GM18870 (cell line): ENCODE measurements at regions not wholly inside any gene's neighbourhood (a gene's known extent, or its start where the extent isn't known, plus 50 kb on each side); places are given as distances from the start of the nearest gene placed in this dataset.

ENCODE experiments used
- ATAC-seq: cut with Tn5 transposase; IDR thresholded peaks from one replicate; pipeline ENCODE4 v1.9.1; 2021; ENCODE audit warnings: moderate library complexity; ENCODE audit not compliant: unreplicated experiment

DNA sequence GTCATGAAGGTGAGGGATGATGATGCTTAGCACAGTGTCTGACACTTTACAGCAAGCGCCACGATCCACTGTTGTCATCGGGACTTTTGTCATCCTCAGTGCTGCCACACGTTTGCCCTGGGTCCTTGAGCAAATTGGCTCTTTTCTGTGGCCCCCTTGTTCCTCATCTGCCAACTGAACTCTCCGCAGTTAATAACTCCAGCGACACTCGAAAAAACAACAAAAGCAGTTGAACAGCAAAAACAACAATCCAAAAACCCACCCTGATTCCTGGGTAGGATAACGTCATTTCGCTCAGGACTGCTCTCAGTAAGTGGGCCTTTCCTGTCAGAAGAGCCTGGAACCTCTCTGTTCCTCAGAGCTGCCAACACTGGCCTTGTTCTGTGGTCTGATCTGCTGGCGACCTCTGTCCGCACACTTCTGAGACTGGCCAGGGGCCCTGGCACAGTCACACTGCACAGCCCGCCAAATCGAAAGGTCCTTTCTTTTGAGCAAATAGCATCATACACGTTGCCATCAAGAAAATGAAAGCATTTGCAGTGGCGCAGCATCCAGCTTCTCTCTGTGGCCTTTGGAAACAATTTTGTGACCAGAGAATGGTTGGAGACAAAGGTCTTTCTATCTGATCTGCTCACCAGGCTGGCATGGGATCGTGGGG is 79.9 kb upstream of the SYT13 start:
- ATAC-seq, result no peak

DNA sequence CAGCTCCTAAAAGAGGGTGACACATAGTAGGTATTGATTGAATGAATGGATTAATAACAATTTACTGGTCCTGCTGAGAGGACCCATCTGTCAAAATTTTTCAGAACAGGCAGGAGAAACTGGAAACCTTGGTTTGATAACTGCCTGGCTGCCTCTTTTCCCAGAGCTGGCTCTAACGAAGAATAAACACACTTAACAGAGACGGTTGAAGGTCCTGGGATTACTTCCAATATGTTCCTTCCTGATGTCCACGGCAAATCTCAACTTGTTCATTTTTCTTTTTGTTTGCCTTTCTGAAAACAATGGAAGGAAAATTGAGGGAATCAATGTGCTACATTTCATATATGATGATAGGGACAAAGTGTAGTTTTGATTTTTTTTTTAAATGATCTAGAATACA is 76.5 kb upstream of the SYT13 start:
- no peak for ATAC-seq

DNA sequence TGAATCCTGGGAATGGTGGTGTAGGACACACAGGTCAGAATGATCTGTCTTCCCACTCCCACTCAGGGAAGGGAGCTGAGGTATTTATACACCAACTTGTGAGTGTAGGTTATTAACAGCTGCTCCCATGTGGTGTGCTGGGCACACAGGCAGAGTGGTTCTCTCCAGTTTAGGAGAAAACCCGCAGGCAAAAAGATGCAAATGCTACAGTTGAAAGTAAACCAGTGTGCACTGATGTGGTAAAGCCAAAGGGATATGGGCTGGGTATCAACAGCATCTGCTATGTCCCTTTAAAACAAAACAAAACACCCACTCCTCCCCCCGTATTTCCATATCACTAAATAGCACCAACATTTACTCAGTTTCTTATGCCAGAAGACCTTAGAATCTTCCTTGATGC is 75.4 kb upstream of the SYT13 start:
- ATAC-seq, result no peak

DNA sequence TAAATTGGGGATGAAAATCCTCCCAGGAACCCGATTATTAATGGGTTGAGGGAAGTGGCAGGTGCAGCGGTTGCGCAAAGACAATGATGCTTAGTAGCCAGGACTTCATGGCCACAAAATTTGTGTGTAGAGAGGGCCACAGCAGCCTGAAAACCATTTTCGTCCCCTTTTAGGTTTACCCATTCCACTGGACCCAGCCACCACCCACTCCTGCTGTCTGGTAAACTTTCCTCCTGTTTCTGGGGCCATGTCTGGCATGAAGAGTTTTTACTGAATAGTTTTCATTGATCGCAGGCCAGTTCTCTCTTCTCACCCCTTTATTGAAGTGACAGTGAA is 69.5 kb upstream of the SYT13 start:
- ATAC-seq, result no peak

DNA sequence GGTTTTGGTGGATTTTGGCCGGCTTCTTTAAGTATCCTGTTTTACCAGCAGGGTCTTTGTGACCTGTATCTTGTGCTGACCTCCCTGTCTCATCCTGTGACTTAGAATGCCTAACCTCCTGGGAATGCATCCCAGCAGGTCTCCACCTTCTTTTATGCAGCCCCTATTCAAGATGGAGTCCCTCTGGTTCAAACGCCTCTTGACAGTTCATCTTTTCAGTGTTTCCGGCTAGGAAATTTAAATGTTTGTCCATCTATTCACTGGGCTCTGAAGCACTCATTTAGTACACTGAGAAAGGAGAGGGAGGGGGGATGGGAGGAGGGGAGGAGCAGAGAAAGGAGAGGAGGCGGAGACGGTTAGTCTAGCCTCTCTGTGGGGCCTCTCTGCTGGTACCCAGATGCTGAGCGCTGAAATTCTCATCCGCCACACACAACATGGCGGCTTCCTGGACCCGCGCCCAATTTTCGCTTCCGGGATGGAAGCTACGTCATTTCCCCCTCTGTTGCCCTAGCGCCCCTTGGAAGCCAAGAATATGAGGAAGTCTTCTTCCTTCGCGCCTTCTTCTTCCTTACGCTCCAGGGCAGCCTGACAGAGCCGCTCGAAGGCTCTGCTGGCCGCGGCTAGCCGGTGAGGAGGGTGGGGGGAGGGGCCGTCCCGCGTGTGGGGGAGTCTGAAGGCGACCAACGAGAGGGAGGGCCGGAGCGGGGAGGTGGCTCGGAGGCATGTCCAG is 69.0 kb upstream of the SYT13 start:
- no peak for ATAC-seq

DNA sequence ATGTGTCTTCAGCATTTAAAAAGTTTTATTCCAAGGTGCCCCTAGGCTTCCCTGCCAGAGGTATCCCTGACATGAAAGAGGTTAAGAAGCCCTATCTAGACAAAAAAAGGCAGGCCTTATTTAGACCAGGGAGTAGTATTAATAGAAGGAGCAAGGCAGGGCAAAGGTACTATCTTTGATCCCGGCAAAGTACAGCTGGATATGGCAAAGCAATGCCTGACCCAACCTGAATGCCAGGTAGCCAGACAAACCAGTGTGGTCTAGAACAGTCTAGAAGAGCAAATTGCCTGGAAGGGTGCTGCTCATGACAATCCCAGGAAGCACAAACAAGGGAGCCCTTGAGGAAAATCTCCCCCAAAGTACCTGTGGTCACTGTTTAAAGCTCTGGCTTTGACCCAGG is 62.6 kb upstream of the SYT13 start:
- ATAC-seq, result no peak

DNA sequence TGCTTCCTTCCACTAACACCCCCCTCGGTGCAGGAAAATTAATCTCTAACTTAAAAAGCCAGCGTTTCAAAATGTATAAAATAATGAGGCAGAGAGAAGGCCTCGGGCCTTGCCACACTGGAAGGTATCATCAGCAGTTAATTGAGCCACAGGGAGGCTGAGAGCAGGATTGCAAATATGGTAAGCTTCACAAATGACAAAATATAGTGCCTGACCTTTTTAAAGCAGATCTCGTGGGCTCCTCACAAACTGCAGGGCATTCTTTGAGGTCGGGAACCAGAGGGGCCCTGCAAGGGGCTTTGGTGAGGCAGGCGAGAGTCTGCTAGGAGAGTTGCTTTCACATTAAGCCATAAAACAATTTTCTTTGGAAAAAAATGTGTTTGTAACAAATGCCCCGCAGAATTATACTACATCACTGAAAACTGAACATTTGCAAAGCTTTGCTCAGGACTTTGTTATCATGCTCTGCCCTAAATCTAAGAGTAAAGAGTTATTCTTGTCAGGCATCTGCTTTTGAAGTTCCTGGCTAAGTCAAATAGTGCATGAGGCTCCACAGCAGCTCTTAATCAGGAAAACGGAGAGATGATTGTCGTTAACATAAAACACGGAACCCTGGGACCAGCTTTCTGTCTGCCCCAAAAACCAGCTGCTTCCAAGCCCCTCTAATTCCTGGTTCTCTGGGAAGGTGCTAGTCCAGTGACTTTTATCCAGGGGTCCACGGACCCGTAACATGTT is 61.4 kb upstream of the SYT13 start:
- no peak for ATAC-seq

DNA sequence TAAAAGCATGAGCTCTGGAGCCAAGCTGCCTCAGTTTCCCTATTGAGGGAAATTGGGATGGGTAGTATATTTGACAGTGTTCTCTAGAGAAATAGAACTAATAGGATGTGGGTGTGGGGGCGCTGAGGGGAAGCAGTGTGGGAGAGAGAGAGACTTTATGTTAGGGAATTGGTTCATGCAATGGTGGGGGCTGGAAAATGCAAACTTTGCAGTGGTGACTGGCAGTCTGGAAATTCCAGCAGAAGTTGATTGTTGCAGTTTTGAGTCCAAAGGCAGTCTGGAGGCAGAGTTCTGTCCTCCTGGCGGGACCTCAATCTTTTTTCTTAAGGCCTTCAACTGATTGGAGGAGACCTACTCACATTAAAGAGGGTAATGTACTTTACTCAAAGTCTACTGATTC is 59.4 kb upstream of the SYT13 start:
- ATAC-seq, result no peak

DNA sequence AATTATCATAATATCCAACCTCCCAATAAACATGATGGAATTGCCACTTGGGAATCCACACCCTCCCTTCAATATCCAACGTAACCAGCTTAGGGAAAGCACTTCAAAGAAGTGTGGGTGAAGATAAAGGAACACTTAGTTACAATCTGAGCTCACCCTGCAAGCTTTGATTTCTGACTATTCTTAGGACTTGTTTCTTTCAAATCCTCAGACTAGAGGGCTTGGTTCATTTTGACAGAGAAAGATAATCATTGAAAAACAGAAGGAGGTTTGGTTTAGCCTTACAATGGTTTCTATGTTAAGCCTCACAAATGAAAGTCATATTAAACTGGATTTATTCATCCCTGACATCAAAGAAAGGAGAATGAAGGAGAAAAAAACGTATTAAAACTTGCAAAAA is 57.9 kb upstream of the SYT13 start:
- no peak for ATAC-seq

DNA sequence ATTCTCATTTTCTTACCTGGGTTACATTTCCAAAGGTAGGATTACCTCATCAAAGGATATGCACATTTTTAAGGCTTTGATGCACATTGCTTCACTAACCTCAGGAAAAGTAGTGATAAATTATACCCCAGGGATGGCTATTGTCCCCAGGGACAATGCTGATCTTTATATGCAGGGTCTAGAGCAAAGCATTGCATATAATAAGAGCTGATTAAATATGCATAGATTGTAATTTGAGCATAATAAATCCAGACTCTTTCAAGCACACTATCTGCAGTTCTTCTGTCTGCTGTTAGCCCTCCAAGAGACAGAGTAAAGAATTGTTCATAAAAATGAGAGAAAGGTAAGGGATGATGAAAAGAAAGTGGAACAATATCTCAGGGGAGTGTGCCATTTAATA is 57.3 kb upstream of the SYT13 start:
- no peak for ATAC-seq

DNA sequence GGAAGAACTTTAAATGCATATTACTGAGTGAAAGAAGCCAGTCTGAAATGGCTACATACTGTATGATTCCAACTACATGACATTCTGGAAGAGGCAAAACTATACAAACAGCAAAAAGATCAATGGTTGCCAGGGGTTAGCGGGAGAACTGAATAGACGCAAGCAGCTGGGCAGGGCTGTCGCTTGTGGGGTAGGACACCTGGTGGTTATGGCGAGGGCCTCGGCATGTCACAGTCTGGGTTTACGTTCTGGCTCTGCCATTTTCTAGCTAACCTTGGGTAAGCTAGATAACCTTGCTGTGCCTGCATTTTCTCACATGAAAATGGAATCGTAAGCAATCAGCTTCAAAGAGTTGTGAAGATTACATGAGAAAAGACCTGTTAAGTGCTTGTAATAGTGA is 55.2 kb upstream of the SYT13 start:
- no peak for ATAC-seq

DNA sequence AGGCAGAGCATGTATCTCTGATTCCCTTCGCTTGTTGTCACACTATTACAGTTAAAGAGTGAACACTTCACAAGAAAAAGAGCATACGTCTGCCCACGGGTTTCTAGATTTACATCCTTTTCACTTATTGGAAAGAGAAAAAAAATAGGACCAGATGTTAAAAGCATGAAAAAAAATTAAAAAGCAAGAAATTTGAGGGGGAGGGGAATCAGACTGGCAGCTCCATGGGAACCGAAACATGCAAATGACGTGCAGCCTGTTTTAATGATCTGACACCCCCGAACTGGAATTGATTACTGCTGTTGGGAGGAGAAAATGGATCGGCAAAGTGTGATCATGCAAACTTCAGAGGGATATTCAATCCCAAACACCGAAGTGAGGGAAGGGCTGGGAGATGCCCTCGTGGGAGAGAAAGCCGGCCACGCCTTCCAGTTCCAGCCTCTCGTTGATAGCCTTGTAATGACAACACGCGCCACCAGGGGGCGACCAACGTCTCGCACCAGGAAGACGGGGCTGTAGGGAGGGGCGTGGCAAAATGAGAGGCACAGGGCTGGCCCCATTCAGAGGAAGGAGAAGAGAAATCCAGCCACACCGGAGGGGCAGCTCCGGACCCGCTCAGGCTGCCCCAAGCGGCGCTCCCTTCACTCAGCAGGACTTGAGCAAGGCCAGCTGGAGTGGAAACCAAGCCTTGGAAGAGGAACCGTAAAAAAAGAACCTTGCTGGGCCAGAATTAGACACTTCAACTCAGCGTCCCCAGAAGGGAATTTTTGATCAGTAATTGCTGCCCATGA is 53.8 kb upstream of the SYT13 start:
- peak; percentile 94 for ATAC-seq

DNA sequence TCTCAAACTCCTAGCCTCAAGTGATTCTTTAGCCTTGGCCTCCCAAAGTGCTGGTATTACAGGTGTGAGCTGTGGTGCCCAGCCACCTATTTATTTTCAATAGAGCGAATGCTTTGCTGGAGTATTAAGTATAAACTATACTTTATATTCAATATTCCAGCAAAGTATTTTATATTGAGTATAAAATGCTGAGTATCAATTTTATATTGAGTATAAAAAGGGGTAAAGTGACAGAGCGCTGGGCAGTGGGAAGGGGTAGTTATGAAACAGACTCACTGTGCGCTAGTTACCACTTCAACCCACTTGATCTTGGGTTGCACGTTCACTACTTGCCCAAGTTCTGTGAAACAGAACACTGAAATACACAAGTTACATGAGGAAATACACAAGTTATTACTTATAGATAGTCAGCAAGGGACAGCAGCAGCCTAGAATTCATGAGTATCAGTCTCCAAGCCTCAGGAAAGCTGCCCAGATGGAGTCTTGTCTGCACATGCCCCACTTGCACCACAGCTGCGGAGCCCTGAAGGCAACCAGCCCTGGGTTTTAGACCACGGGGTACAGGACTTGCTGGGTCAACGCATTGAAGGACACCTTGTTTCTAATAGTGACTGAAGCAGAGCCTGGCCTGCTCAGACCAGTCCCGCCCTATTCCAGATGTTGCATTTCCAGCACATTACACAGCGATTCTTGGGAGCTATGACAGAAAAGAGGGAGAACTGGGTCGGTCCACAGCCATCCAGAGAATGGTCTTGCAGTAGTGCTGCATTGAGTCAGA is 51.6 kb upstream of the SYT13 start:
- no peak for ATAC-seq

DNA sequence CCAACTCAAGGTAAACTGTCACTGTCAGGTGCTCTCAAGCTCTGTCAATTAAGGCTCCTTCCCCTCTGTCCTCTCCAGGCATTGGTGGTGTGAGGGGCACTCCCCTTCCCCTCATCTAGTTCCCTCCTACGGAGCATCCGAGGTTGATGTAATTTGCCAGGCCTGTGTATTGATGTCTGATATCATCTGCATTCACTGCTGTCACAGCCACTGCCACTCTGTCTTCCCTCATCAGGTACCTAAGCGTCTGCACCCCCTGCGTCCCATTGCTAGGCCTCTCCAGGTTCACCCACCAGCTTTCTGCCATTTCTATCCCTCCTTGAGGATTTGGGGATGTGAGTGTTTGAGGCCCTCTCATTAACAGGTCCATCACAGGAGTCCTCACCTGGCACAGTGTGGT is 50.0 kb upstream of the SYT13 start:
- ATAC-seq, result no peak
